NCI-H2227 treated with DMSO at 0.1 percent for 48 hours (cell line): ENCODE measurements at regions not wholly inside any gene's neighbourhood (a gene's known extent, or its start where the extent isn't known, plus 50 kb on each side); places are given as distances from the start of the nearest gene placed in this dataset.

Experiments
- DNase-seq: peaks from one replicate; lab custom pipeline; 2025; lab: John Stamatoyannopoulos, UW

DNA sequence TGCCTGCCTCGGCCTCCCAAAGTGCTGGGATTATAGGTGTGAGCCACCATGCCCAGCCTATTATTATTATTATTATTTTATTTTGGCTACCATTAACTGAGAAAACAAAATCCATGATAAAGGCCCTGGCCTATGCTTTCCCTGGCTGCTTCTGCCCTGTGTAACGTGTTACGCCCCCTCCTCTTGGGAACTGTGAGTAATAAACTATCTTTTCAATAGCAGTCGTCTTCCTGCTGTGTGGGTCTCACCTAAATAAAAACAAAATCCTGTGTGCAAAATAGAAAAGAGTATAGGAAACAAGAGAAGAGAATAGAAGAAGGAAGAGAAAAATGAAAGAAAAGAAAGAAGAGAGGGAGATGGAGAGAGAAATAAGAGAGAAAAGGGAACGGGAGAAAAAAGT, 237.0 kb downstream of the MIAT start:
- DNase-seq, result no peak

GRCh38 chr22:26894766-26895485, 237.5 kb downstream of the MIAT start:
- DNase-seq, result no peak

GRCh38 chr22:26897384-26897783, 240.0 kb downstream of the MIAT start:
- DNase-seq, result no peak

DNA sequence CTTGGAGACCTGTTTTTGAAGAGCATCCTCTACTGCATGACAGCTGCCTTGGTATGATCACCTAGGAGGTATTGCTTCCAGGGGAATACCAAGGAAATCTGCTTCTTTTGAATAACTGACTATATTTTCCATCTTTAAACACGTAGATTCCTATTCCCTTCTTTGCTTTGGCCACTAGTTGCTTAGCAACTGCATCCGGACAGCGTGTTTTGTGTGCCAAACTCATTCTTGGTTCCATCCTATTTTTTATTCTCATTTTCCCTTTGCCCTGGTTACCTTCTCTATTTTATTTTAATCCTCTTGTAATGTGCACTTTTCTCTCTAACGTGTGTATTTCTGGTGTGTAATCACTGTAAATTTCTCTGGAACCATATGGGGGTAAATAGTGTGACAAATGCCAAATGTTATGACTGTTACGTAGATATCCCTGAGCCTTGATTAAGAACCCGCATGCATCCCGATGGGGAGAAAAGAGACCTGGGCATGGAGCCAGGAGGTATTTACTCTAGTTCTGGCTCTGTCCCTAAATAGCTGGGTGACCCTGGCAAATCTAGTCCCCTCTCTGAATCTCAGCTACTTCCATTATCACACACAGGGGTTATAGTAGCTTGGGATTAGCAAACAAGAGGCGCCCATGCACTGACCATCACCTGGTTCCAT, 241.7 kb downstream of the MIAT start:
- no peak for DNase-seq

- no peak for DNase-seq
These were observed 243.4 kb downstream of the MIAT start for GRCh38 chr22:26900787-26901186.

GRCh38 chr22:26901198-26901816, 243.9 kb downstream of the MIAT start:
- DNase-seq, result no peak

DNA sequence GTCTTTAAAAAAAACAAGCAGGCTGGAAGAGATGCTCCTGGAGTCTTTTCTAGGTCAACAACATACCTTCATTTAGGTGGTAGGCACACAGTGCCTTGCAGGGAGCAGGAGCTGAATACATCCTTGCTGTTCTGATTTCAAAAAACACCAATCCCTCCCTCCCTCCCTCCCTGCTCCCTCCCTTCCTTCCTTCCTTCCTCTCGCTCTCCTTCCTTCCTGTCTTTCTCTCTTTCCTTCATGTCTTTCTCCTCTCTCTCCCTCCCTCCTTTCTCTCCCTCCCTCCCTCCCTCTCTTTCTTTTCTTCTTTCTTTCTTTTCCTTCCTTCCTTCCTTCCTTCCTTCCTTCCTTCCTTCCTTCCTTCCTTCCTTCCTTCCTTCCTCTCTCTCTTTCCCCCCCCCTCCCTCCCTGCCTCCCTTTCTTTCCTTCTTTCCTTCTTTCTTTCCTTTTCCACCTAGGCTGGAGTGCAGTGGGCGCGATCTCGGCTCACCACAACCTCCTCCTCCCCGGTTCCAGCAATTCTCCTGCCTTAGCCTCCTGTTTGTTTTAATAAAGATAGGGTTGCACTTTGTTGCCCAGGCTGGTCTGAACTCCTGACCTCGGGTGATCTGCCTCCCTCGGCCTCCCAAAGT, 245.1 kb downstream of the MIAT start:
- DNase-seq, result no peak

DNA sequence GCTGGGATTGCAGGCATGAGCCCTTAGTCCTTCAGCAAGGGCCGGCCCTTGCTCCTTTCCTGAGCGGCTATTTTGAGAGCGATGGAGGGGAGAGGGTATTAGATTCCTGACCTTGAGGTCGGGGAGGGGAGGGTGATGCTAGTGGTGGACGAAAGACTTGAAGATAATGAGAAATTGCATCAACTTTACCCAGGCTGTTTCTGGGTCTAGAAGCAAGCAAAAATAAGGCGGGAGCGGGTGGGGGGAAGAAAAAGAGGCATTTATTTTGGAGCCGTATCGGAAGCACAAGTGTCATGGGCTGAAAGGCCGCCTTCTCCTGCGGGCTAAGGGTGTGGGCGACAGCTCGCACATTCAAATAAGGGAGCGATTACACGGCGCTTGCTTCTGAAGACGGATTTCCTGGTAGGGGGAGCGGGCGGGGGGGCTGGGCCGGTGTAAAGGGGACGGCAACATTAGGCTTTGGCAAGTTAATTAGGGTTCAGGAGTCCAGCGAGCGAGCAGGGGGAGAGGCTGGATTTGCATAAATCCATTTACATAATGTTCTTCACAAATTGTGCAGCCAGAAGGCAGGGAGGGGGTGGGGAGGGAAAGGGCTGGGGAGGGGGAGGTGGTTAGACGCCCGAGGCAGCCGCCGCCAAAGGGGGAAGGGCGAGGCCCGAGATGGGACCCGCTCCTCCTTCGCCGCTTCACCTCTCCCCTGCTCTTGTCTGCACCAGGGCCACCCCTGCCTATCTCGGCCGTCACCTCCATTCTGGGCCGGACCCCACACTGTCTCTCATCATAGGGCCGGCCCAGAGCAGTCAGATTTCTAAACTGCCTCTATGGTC, 245.9 kb downstream of the MIAT start:
- no peak for DNase-seq

- DNase-seq, result no peak
These were observed 247.1 kb downstream of the MIAT start for GRCh38 chr22:26904483-26904882.

DNA sequence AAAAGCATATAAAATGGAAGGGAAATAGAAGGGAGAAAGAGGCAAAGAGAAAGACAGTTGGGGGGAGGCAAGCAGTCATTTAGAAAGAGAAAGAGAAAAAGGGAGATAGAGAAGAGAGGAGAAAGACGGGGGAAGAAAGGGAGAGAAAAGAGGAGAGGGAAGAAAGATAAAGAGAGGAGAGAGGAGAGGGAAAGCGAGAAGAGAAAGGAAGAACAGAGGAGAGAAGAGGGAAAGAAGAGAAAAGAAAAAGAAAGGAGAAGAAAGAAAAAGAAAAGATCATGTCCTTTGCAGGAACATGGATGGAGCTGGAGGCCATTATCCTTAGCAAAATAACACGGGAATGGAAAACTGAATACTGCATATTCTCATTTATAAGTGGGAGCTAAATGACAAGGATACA, 247.7 kb downstream of the MIAT start:
- DNase-seq, result no peak

GRCh38 chr22:26905640-26906039, 248.3 kb downstream of the MIAT start:
- no peak for DNase-seq

- DNase-seq, result no peak
These were observed 249.1 kb downstream of the MIAT start for GRCh38 chr22:26906464-26906863.

- DNase-seq, result no peak
These were observed 250.0 kb downstream of the MIAT start for GRCh38 chr22:26907366-26907765.

GRCh38 chr22:26910845-26911244, 253.5 kb downstream of the MIAT start:
- no peak for DNase-seq

GRCh38 chr22:26912655-26913345, 255.4 kb downstream of the MIAT start:
- no peak for DNase-seq

- DNase-seq, result no peak
These were observed 257.3 kb downstream of the MIAT start for GRCh38 chr22:26914519-26915185.

DNA sequence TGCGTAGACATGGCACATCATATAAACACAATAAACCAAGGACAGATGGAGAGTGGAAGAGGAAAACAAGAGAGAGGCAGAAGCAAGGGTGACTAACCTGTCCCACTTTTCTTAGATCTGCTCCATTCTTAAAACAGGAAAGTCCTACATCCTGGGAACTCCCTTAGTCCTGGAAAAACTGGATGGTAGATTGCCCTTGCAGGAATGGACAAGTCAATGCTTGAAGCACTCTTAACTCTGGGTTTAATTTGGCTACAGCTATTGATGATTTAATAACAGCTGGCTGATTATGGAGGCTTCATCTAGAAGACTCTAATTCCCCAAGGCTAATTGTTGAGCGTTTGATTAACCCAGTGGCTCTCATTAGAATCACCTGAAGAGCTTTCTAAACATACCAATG, 258.8 kb downstream of the MIAT start:
- DNase-seq, result no peak

DNA sequence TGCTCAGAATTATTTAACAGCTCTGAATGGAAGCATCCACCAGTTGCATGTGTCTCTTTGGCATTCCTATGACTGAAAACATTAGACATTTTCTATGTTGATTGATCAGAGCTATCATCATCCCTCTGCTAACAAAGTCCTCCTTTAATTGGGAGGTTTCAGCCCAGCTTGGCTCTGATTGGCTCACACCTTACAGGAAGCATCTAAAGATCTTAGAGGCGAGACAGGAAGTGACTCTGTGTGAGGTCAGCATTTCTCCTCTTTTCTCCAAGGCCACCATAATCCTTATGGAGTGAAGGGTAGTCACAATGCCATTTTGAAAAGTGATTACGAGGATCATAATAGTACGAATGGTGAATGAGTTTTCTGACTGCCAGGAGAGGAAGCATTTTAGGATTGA, 260.8 kb downstream of the MIAT start:
- DNase-seq, result no peak

GRCh38 chr22:26921726-26922125, 264.3 kb downstream of the MIAT start:
- no peak for DNase-seq

DNA sequence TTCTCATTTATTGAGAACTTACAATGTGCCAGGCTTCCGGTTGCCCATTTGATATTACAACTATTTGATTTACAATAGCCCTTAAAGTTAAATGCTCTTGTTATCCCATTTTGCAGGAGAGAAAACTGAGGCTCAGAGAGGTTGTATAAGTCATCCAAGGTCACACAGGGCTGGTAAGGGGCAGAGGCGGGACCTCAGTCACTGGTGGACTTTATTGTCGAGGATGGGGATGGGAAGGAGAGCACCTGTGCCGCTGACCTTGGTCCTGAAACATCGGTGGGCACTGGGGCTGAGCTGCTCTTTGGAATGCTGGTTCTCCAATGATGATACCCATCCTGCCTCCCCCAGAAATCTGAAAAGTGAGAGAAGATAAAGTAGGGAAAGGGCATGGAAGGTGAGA, 265.4 kb downstream of the MIAT start:
- DNase-seq, result no peak

GRCh38 chr22:26923531-26923930, 266.1 kb downstream of the MIAT start:
- no peak for DNase-seq
